Erythroblast (primary cell): ENCODE measurements at regions not wholly inside any gene's neighbourhood (a gene's known extent, or its start where the extent isn't known, plus 50 kb on each side); places are given as distances from the start of the nearest gene placed in this dataset.

Experiments
- GATA1 ChIP-seq: IDR thresholded peaks from 2 replicates; pipeline ENCODE4 v1.6.1; 2011; ENCODE audit warnings: low read depth, mild to moderate bottlenecking, control low read depth, low read length, moderate library complexity
- POLR2A ChIP-seq: IDR thresholded peaks from 2 replicates; pipeline ENCODE4 v1.6.1; 2011; ENCODE audit warnings: mild to moderate bottlenecking, low read length

DNA sequence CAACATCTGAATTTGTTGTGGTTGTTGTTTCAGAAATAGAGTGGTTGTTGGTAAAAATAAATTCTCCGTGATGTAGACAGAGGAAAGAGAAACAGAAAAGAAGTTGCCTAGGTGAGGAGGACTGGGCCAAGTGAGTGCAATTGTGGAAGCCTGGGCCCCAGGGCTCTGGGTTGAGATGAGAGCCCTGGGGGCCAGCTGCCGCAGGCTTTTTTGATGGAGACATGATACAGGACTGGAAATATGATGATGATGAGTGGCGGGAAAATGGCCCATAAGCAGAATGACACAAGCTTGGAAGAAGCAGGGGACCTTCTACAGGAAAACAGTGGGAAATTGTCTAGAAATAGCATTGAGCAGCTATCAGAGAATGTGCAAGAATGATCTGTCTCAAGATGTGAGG, 181.8 kb downstream of the TDRD15 start:
- TF ChIP-seq POLR2A: no peak
- TF ChIP-seq GATA1: no peak
